ENCODE measurements at regions not wholly inside any gene's neighbourhood (a gene's known extent, or its start where the extent isn't known, plus 50 kb on each side); places are given as distances from the start of the nearest gene placed in this dataset.

GRCh38 chr4:36590343-36590742, 308.9 kb downstream of the DTHD1 start:
- Histone ChIP-seq H4K20me1 (ENCODE audit: control insufficient read depth, insufficient read depth, low read depth, low read length) (no peaks in the 10 kb centered on the region), H3K27ac (ENCODE audit: low read depth, low read length) (no peak overlapping the region), H3K4me3 (ENCODE audit: low read length) (no peak overlapping the region), H3K9me2 (replicated peaks; ENCODE audit: control insufficient read depth, low read length) (no peaks in the 10 kb centered on the region), H3K36me3 (ENCODE audit: control insufficient read depth, low read length) (no peaks in the 10 kb centered on the region), H3K79me2 (ENCODE audit: control insufficient read depth, low read length) (no peaks in the 10 kb centered on the region), H3F3A (ENCODE audit: control insufficient read depth, insufficient read depth) (no peaks in the 10 kb centered on the region), H3K9me3 (ENCODE audit: control insufficient read depth, insufficient read depth, low read length) (no peaks in the 10 kb centered on the region), H3K4me2 (ENCODE audit: low read length) (no peak overlapping the region), H3K4me1 (ENCODE audit: control insufficient read depth, low read length) (no peaks in the 10 kb centered on the region), H3K27me3 (ENCODE audit: control insufficient read depth, low read length) (no peaks in the 10 kb centered on the region)
- no peak for TF ChIP-seq EZH2phosphoT487 (IDR thresholded peaks at IDR 0.05; ENCODE audit: borderline replicate concordance, low read length)
- no peak for TF ChIP-seq CTCF (IDR thresholded peaks at IDR 0.05; ENCODE audit: low read depth, low read length, poor library complexity, severe bottlenecking)

DNA sequence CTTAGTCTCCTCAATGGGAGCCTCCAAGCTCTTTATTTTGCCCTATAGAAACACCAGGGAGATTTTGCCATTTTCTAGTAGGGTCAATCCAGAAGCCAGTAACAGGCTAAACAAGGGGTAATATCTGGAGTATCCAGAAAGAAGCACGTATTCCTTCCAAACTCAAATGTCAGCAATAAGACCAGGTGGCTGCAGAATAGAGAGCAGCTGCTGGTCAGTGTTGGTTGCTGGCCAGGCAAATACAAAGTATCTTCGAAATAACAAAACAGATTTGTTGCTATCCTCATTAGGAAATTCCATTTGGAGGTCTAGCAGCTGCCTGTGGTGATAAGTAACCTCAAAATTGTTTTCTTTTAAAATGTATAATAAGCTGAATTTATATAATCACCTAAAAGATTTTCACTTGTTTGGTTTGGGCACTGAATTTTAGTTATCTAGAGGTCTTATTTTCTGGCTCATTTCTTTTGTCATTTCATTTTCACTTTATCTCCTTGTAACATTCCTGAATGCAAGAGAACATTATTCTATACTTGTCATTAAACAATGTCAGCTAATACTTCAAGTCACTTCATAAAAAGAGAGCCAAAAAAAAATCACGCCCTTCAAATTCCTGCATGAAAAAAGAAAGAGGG, 320.6 kb downstream of the DTHD1 start:
- Histone ChIP-seq H3K9me2 (replicated peaks; ENCODE audit: control insufficient read depth, low read length) (no peaks in the 10 kb centered on the region), H3K4me2 (ENCODE audit: low read length) (no peak overlapping the region), H3K27ac (ENCODE audit: low read depth, low read length) (no peak overlapping the region), H3F3A (ENCODE audit: control insufficient read depth, insufficient read depth) (no peaks in the 10 kb centered on the region), H3K79me2 (ENCODE audit: control insufficient read depth, low read length) (no peaks in the 10 kb centered on the region), H3K9me3 (ENCODE audit: control insufficient read depth, insufficient read depth, low read length) (no peaks in the 10 kb centered on the region), H3K4me1 (ENCODE audit: control insufficient read depth, low read length) (no peaks in the 10 kb centered on the region), H3K36me3 (ENCODE audit: control insufficient read depth, low read length) (no peaks in the 10 kb centered on the region), H3K4me3 (ENCODE audit: low read length) (no peak overlapping the region), H3K27me3 (ENCODE audit: control insufficient read depth, low read length) (no peaks in the 10 kb centered on the region), H4K20me1 (ENCODE audit: control insufficient read depth, insufficient read depth, low read depth, low read length) (no peaks in the 10 kb centered on the region)
- TF ChIP-seq EZH2phosphoT487 (IDR thresholded peaks at IDR 0.05; ENCODE audit: borderline replicate concordance, low read length): no peak
- no peak for TF ChIP-seq CTCF (IDR thresholded peaks at IDR 0.05; ENCODE audit: low read depth, low read length, poor library complexity, severe bottlenecking)

DNA sequence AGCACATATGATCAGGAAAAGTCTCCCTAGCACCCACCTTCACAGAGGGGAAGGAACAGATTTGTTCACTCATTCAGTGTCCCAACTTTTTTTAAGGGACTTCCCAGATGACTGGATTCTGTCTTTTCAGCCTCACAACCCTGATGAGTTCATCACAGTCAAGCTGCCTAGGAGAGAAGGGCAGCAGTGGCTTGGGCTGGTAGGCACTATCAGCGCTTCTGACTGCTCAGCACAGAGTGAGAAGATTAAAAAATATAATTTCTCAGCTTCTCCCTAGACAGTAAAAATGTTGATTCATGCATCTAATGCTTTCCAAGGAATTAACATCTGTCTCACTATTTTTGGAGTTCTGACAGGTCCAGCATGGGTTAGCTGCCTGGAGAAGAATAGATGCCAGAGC, 328.2 kb downstream of the DTHD1 start:
- Histone ChIP-seq H4K20me1 (ENCODE audit: control insufficient read depth, insufficient read depth, low read depth, low read length) (no peaks in the 10 kb centered on the region), H3K9me3 (ENCODE audit: control insufficient read depth, insufficient read depth, low read length) (no peaks in the 10 kb centered on the region), H3K4me1 (ENCODE audit: control insufficient read depth, low read length) (no peaks in the 10 kb centered on the region), H3K4me2 (ENCODE audit: low read length) (no peak overlapping the region), H3K27ac (ENCODE audit: low read depth, low read length) (no peak overlapping the region), H3K4me3 (ENCODE audit: low read length) (no peak overlapping the region), H3F3A (ENCODE audit: control insufficient read depth, insufficient read depth) (no peaks in the 10 kb centered on the region), H3K79me2 (ENCODE audit: control insufficient read depth, low read length) (no peaks in the 10 kb centered on the region), H3K36me3 (ENCODE audit: control insufficient read depth, low read length) (no peaks in the 10 kb centered on the region), H3K9me2 (replicated peaks; ENCODE audit: control insufficient read depth, low read length) (no peaks in the 10 kb centered on the region), H3K27me3 (ENCODE audit: control insufficient read depth, low read length) (no peaks in the 10 kb centered on the region)
- no peak for TF ChIP-seq CTCF (IDR thresholded peaks at IDR 0.05; ENCODE audit: low read depth, low read length, poor library complexity, severe bottlenecking)
- TF ChIP-seq EZH2phosphoT487 (IDR thresholded peaks at IDR 0.05; ENCODE audit: borderline replicate concordance, low read length): no peak
